ENCODE measurements at regions not wholly inside any gene's neighbourhood (a gene's known extent, or its start where the extent isn't known, plus 50 kb on each side); places are given as distances from the start of the nearest gene placed in this dataset.

DNA sequence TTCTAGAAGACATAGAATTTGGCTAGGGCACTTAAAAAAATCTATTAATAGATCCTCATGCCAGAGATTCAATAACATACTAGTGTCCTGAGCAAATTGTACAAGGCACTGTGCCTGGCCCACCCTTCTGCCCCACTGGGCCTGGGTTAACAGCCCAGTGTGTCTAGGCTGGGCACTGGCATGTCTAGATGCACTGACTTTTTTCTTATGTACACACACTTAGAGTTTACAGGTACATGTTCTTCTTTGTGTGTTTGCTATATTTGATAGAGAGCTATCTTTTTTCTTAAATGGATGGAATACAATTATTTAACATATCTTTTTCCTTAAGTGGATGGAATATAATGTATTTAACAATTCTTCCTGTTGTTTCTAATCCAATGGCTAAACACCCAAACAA is 241.5 kb downstream of the AUH start:
- POLR2A ChIA-PET: no interaction called here
- H3K36me3 ChIP-seq (ENCODE audit: control insufficient read depth, insufficient read depth, low read length): no peaks in the 10 kb centered on the region
- CTCF ChIA-PET: no interaction called here
- TF ChIP-seq, protein P1, sequence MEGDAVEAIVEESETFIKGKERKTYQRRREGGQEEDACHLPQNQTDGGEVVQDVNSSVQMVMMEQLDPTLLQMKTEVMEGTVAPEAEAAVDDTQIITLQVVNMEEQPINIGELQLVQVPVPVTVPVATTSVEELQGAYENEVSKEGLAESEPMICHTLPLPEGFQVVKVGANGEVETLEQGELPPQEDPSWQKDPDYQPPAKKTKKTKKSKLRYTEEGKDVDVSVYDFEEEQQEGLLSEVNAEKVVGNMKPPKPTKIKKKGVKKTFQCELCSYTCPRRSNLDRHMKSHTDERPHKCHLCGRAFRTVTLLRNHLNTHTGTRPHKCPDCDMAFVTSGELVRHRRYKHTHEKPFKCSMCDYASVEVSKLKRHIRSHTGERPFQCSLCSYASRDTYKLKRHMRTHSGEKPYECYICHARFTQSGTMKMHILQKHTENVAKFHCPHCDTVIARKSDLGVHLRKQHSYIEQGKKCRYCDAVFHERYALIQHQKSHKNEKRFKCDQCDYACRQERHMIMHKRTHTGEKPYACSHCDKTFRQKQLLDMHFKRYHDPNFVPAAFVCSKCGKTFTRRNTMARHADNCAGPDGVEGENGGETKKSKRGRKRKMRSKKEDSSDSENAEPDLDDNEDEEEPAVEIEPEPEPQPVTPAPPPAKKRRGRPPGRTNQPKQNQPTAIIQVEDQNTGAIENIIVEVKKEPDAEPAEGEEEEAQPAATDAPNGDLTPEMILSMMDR (IDR thresholded peaks at IDR 0.05; ENCODE audit: insufficient read depth, low read depth, low read length): no peak
- no peak for DNase-seq (ENCODE audit: low read depth)
- H3K4me3 ChIP-seq (ENCODE audit: low read depth, low read length): no peak overlapping the region
- H3K27me3 ChIP-seq (ENCODE audit: control insufficient read depth, insufficient read depth, low read length): no peaks in the 10 kb centered on the region

DNA sequence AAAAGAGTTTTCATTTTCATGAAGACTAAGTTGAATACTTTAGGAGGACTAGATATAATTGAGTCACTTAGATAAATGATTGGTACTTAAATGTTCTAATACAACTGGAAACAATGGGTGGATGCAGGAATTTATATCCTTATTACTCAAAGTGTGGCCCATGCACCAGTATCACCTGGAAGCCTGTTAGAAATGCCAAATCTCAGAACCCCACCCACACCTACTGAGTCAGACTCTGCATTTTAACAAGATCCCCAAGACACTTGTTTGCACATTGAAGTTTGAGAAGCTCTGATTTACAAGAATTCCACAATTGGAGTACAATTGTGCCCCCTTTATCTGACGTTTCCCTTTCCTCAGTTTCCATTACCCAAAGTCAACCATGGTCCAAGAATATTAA is 239.0 kb downstream of the AUH start:
- DNase-seq (ENCODE audit: low read depth): no peak
- ChIA-PET POLR2A (no interaction called here), CTCF (interaction anchor here (1.6 kb wide), 1 partner anchor 24 kb away, joined by 3 read pairs; no protein-coding TSS in a partner anchor)
- Histone ChIP-seq H3K4me3 (ENCODE audit: low read depth, low read length) (no peak overlapping the region), H3K36me3 (ENCODE audit: control insufficient read depth, insufficient read depth, low read length) (no peaks in the 10 kb centered on the region), H3K27me3 (ENCODE audit: control insufficient read depth, insufficient read depth, low read length) (no peaks in the 10 kb centered on the region)
- TF ChIP-seq, protein P1 (IDR thresholded peaks at IDR 0.05; ENCODE audit: insufficient read depth, low read depth, low read length): no peak

DNA sequence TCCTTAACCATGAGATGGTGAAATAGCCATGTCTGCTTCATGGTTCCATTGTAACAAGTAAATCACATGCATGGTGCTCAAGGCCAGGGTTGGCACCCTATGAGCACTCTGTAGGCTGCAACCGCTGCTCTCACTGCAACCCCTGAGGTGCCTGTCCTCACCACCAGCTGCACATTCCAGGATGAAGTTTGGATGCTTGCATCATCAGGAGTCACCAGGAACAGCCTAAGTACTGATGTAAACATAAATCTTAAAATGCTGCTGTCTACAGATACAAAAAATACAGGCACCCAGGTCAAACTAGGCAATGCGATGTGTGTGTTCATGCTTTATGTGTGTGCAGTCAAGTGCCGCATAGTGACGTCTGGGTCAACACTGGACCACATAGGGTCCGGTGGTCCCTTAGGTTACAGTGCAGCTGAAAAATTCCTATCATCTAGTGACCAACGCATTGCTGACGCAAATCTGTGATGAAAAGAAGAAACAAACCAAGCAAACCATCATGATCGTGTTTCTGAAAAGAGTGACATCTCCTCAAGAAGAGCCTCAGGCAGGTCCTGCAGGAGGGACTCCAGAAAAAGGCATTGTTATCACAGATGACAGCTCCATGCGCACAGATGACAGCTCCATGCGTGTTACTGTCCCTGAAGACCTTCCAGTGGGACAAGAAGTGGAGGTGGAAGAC is 234.8 kb downstream of the AUH start:
- Histone ChIP-seq H3K36me3 (ENCODE audit: control insufficient read depth, insufficient read depth, low read length) (no peaks in the 10 kb centered on the region), H3K27me3 (ENCODE audit: control insufficient read depth, insufficient read depth, low read length) (no peaks in the 10 kb centered on the region), H3K4me3 (ENCODE audit: low read depth, low read length) (no peak overlapping the region)
- no peak for DNase-seq (ENCODE audit: low read depth)
- TF ChIP-seq, protein P1 (IDR thresholded peaks at IDR 0.05; ENCODE audit: insufficient read depth, low read depth, low read length): no peak
- ChIA-PET POLR2A (no interaction called here), CTCF (interaction anchor here (0.6 to 1.0 kb wide), 2 partner anchors 300 to 600 kb away, joined by 3 read pairs; no protein-coding TSS in a partner anchor)

DNA sequence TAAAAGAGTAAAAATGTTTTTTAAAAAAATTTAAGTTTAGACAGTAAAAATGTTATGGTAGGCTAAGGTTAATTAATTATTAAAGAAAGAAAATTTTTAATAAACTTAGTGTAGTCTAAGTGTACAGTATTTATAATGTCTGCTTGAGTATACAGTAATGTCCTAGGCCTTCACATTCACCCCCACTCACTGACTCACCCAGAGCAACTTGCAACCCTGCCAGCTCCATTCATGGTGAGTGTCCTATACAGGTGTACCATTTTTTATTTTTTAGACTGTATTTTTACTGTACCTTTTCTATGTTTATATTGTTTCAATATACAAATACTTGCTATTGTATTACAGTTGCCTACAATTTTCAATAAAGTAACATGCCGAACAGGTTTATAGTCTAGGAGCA is 234.1 kb downstream of the AUH start:
- CTCF ChIA-PET: interaction anchor here (1.0 kb wide), 1 partner anchor 599 kb away, joined by 3 read pairs; no protein-coding TSS in a partner anchor
- Histone ChIP-seq H3K4me3 (ENCODE audit: low read depth, low read length) (no peak overlapping the region), H3K27me3 (ENCODE audit: control insufficient read depth, insufficient read depth, low read length) (no peaks in the 10 kb centered on the region), H3K36me3 (ENCODE audit: control insufficient read depth, insufficient read depth, low read length) (no peaks in the 10 kb centered on the region)
- no peak for DNase-seq (ENCODE audit: low read depth)
- POLR2A ChIA-PET: no interaction called here
- TF ChIP-seq, protein P1 (IDR thresholded peaks at IDR 0.05; ENCODE audit: insufficient read depth, low read depth, low read length): no peak

DNA sequence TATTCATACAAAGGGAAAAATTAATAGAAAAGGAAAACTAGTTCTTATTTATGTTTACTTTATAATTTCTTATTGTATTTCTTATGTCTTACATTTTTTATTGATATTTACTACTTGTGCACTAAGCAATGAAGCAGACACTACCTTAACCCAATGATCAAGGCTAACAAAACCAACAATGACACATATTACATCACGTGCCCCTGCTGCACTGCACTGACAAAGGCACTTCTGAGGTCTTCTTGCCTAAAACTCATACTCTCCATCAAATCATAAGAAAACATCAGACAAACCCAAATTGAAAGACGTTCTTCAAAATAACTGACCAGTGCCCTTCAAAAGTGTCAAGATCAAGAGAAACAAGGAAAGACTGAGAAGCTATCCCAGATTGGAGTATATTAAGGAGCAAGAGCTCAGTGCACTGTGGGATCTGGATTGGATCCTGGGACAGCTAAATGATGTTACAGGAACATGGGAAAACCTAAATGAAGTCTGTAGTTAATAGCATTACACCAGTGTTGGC is 230.9 kb downstream of the AUH start:
- H3K36me3 ChIP-seq (ENCODE audit: control insufficient read depth, insufficient read depth, low read length): no peaks in the 10 kb centered on the region
- CTCF ChIA-PET: interaction anchor here (0.7 to 1.4 kb wide), 3 partner anchors 16 to 596 kb away, joined by 3 to 4 read pairs (median 4); no protein-coding TSS in a partner anchor
- H3K27me3 ChIP-seq (ENCODE audit: control insufficient read depth, insufficient read depth, low read length): no peaks in the 10 kb centered on the region
- H3K4me3 ChIP-seq (ENCODE audit: low read depth, low read length): no peak overlapping the region
- DNase-seq (ENCODE audit: low read depth): no peak
- POLR2A ChIA-PET: interaction anchor here (0.7 kb wide), 1 partner anchor 37 kb away, joined by 6 read pairs; no protein-coding TSS in a partner anchor
- TF ChIP-seq, protein P1 (IDR thresholded peaks at IDR 0.05; ENCODE audit: insufficient read depth, low read depth, low read length): no peak
